ENCODE measurements at regions not wholly inside any gene's neighbourhood (a gene's known extent, or its start where the extent isn't known, plus 50 kb on each side); places are given as distances from the start of the nearest gene placed in this dataset.

- no peak for TF ChIP-seq ARNT (IDR thresholded peaks at IDR 0.05)
Measured at GRCh38 chr3:166282931-166283330, 445.7 kb upstream of the BCHE start (continued).

DNA sequence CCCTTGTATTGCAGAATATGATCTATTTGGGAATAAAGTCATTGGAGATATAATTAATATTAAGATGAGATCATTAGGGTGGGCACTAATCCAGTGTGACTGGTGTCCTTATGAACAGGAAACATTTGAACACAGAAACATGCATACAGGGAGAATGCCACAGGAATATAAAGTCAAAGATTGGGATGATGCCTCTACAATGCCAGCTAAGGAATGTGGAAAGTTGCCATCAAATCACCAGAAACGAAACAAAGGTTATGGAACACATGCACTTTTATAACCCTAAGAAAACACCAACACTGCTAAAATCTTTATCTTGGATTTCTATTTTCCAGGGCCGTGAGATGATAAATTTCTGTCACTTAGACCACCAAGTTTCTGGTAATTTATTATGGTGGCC lies 442.4 kb upstream of the BCHE start:
- no peak overlapping the region for H2AFZ ChIP-seq (ENCODE audit: low read depth, low read length)
- in situ Hi-C loops (cut with MboI) (no loop called here), intact Hi-C loops (cut with micrococcal nuclease) (no loop called here)
- ChIA-PET POLR2A (no interaction called here), CTCF (ENCODE audit: low intra/inter-chr PET ratio) (no interaction called here)
- WGBS (ENCODE audit: insufficient coverage, low coverage, missing lambda C conversion rate): 17% methylated on average over 2 of the region's 2 CpGs
- H3K9me1 ChIP-seq (ENCODE audit: control insufficient read depth, insufficient read depth, low read length): no peaks in the 10 kb centered on the region
- H3K4me2 ChIP-seq (ENCODE audit: insufficient read depth, low read length): no peak overlapping the region
- no peak overlapping the region for H3K4me3 ChIP-seq
- no peaks in the 10 kb centered on the region for H3K36me3 ChIP-seq (ENCODE audit: control insufficient read depth, insufficient read depth, low read length)
- H3K79me2 ChIP-seq (ENCODE audit: control insufficient read depth, insufficient read depth, low read length): no peaks in the 10 kb centered on the region
- DNase-seq (ENCODE audit: extremely low read depth in 1 of 4, low spot score in 3 of 4): no peak
- no peaks in the 10 kb centered on the region for H4K20me1 ChIP-seq (replicated peaks; ENCODE audit: control insufficient read depth, insufficient read depth, low read length)
- no peaks in the 10 kb centered on the region for H3K9me3 ChIP-seq (replicated peaks; ENCODE audit: control insufficient read depth, insufficient read depth, low read depth, low read length)
- no peaks in the 10 kb centered on the region for H3K27me3 ChIP-seq (ENCODE audit: control insufficient read depth in 2 of 2, insufficient read depth in 2 of 2, low read length in 2 of 2)
- ATAC-seq: no peak
- H3K27ac ChIP-seq (ENCODE audit: extremely low read depth, low read depth, low read length): no peak overlapping the region
- no peak overlapping the region for H3K9ac ChIP-seq (ENCODE audit: insufficient read depth in 1 of 2, low read depth in 2 of 2, low read length in 2 of 2)
- H3K4me1 ChIP-seq (replicated peaks in 1 of 2; ENCODE audit: control insufficient read depth in 2 of 2, insufficient read depth in 2 of 2, low read length in 2 of 2): no peaks in the 10 kb centered on the region
- BruUV-seq (replicated peaks): no TSS peak
- no peak for FAIRE-seq
- TF ChIP-seq HDAC2 (IDR thresholded peaks at IDR 0.05) (no peak), E2F3 (CRISPR knock-in tag; IDR thresholded peaks at IDR 0.05) (no peak), CEBPG (CRISPR knock-in tag; IDR thresholded peaks at IDR 0.05) (no peak), CEBPG (tag; conservative IDR thresholded peaks at IDR 0.05 in 1 of 2, IDR thresholded peaks at IDR 0.05 in 1 of 2) (no peak), SMARCA5 (IDR thresholded peaks at IDR 0.05) (no peak), NR2F6 (CRISPR knock-in tag; IDR thresholded peaks at IDR 0.05) (no peak), NCOA1 (IDR thresholded peaks at IDR 0.05; ENCODE audit: low read depth) (no peak), THAP7 (CRISPR knock-in tag; IDR thresholded peaks at IDR 0.05) (no peak), ZSCAN29 (IDR thresholded peaks at IDR 0.05) (no peak), HNRNPK (IDR thresholded peaks at IDR 0.05; ENCODE audit: low read depth, low read length, poor library complexity, severe bottlenecking) (no peak), ZNF436 (CRISPR knock-in tag; IDR thresholded peaks at IDR 0.05) (no peak), NCOA2 (IDR thresholded peaks at IDR 0.05; ENCODE audit: partially characterized antibody in 2 of 2) (no peak), MEF2D (tag; conservative IDR thresholded peaks at IDR 0.05; ENCODE audit: low read depth) (no peak), TEAD4 (IDR thresholded peaks at IDR 0.05; ENCODE audit: low read length) (no peak), TEAD4 (CRISPR knock-in tag; IDR thresholded peaks at IDR 0.05; ENCODE audit: borderline replicate concordance) (no peak), THRA (IDR thresholded peaks at IDR 0.05) (no peak), MAFK (IDR thresholded peaks at IDR 0.05; ENCODE audit: low read length) (no peak), RHOXF2B (CRISPR knock-in tag; conservative IDR thresholded peaks at IDR 0.05) (no peak)
- TF ChIP-seq, protein P1, sequence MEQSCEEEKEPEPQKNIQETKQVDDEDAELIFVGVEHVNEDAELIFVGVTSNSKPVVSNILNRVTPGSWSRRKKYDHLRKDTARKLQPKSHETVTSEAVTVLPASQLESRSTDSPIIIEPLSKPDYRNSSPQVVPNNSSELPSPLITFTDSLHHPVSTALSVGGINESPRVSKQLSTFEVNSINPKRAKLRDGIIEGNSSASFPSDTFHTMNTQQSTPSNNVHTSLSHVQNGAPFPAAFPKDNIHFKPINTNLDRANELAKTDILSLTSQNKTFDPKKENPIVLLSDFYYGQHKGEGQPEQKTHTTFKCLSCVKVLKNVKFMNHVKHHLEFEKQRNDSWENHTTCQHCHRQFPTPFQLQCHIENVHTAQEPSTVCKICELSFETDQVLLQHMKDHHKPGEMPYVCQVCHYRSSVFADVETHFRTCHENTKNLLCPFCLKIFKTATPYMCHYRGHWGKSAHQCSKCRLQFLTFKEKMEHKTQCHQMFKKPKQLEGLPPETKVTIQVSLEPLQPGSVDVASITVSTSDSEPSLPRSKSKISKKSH (CRISPR knock-in tag; IDR thresholded peaks at IDR 0.05): no peak
- TF ChIP-seq, protein P2, sequence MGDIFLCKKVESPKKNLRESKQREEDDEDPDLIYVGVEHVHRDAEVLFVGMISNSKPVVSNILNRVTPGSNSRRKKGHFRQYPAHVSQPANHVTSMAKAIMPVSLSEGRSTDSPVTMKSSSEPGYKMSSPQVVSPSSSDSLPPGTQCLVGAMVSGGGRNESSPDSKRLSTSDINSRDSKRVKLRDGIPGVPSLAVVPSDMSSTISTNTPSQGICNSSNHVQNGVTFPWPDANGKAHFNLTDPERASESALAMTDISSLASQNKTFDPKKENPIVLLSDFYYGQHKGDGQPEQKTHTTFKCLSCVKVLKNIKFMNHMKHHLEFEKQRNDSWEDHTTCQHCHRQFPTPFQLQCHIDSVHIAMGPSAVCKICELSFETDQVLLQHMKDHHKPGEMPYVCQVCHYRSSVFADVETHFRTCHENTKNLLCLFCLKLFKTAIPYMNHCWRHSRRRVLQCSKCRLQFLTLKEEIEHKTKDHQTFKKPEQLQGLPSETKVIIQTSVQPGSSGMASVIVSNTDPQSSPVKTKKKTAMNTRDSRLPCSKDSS (IDR thresholded peaks at IDR 0.05; ENCODE audit: low read depth, partially characterized antibody): no peak

All from K562 (cell line).